Nephron progenitor cell (in vitro differentiated cells): ENCODE measurements at regions not wholly inside any gene's neighbourhood (a gene's known extent, or its start where the extent isn't known, plus 50 kb on each side); places are given as distances from the start of the nearest gene placed in this dataset.

Experiments
- DNase-seq: peaks from one replicate; pipeline ENCODE4 v3.0.0; 2021
- H3K27ac Mint-ChIP-seq: 2 replicates; pipeline ENCODE4 v1.8.0; 2021; ENCODE audit warnings: mild to moderate bottlenecking, moderate library complexity, mixed read lengths
- H3K27me3 Mint-ChIP-seq: 2 replicates; pipeline ENCODE4 v1.8.0; 2021; ENCODE audit warnings: mild to moderate bottlenecking, low read depth, mixed read lengths; ENCODE audit not compliant: poor library complexity
- H3K36me3 Mint-ChIP-seq: 2 replicates; pipeline ENCODE4 v1.8.0; 2021; ENCODE audit warnings: low read depth, mixed read lengths
- H3K4me1 Mint-ChIP-seq: 2 replicates; pipeline ENCODE4 v1.8.0; 2021; ENCODE audit warnings: mixed read lengths
- H3K4me3 Mint-ChIP-seq: 2 replicates; pipeline ENCODE4 v1.8.0; 2021; ENCODE audit warnings: mild to moderate bottlenecking, moderate library complexity, mixed read lengths
- H3K9me3 Mint-ChIP-seq: 2 replicates; pipeline ENCODE4 v1.8.0; 2021; ENCODE audit warnings: mild to moderate bottlenecking, moderate library complexity, mixed read lengths
- TF ChIP-seq, protein P1 (sequence below): fragments of 200-600 bp; sonication (generic); IDR thresholded peaks from 2 replicates; pipeline ENCODE4 v1.5.0; 2021; ENCODE audit warnings: antibody characterized with exemption

DNA sequence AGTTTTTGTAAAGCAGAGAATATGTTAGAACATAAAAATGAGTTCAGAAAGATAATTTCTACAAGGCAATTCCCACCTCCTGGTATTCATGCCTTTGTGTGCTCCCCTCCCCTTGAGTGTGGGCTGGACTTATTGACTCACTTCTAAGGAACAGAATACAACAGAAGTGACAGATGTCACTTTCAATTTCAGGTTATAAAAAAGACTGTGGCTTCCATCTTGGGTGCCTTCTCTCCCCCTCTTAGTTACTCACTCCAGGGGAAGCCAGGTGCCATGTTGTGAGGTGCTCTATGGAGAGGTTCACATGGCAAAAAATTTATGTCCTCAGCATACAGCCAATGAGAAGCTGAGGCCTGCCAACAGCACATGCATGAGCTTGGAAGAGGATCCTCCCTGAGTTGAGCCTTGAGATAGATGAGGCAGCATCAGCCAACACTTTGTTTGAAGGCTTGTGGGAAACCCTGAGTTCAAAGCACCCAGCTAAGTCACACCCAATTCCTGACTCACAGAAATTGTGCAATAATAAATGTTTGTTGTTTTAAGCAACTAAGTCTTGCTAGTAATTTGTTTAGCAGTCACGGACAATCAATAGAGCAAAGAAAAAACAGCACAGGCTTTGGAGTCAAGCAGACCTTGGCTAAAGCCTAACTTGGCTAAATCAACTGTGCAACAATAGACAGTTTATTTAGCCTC is 73.5 kb upstream of the NGF start:
- TF ChIP-seq, protein P1, sequence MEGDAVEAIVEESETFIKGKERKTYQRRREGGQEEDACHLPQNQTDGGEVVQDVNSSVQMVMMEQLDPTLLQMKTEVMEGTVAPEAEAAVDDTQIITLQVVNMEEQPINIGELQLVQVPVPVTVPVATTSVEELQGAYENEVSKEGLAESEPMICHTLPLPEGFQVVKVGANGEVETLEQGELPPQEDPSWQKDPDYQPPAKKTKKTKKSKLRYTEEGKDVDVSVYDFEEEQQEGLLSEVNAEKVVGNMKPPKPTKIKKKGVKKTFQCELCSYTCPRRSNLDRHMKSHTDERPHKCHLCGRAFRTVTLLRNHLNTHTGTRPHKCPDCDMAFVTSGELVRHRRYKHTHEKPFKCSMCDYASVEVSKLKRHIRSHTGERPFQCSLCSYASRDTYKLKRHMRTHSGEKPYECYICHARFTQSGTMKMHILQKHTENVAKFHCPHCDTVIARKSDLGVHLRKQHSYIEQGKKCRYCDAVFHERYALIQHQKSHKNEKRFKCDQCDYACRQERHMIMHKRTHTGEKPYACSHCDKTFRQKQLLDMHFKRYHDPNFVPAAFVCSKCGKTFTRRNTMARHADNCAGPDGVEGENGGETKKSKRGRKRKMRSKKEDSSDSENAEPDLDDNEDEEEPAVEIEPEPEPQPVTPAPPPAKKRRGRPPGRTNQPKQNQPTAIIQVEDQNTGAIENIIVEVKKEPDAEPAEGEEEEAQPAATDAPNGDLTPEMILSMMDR: no peak
- no peak overlapping the region for H3K27ac Mint-ChIP-seq
- no peak for DNase-seq
- H3K9me3 Mint-ChIP-seq: peaks cover 4% of the 10 kb centered on the region
- H3K4me1 Mint-ChIP-seq: peaks cover 4% of the 10 kb centered on the region
- H3K27me3 Mint-ChIP-seq: no peaks in the 10 kb centered on the region
- H3K4me3 Mint-ChIP-seq: no peak overlapping the region
- H3K36me3 Mint-ChIP-seq: no peaks in the 10 kb centered on the region

DNA sequence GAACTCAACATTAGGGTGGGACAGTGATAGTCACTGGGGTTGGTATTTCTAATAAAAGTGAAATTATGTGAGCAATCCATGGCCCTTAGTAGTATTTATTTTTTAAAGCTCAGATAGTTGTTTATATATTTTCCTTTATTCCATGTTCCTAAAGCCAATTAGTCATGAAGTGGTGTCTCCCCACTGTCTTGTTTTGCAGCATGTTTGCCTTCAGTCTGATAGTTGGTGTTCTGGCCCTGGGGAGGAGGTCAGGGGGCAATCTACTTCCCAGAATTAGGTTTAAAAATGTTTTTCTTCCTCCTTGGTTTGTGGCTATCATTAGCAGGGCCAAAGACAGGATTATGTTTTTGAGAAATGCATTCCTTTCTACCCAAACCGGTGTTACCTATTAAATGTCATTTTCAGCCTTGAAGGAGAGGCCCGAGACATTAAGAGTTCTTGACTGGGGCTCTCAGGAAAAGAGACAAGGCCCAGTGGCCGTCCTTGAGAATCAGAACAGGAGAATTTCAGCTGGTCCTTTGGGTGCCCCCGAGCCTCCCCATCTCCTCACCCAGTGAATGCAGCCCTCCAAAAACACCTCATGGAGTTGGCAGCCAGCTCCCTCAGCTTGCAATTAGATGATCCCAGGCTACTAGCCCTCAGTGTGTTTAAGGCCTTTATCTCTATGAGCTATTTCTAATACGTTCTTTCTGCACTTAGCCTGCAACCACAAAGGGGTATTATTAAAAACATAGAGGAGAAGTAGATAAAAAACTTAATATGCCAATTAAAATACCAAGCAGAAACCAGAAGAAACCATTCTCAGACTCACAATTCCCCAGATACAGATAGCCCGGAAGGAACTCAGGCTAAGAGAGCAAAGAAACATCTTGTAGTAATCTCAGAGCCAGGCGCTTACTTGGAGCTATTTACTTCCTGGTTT is 71.3 kb upstream of the NGF start:
- no peak overlapping the region for H3K4me3 Mint-ChIP-seq
- peaks cover 10% of the 10 kb centered on the region for H3K9me3 Mint-ChIP-seq
- DNase-seq: no peak
- no peaks in the 10 kb centered on the region for H3K36me3 Mint-ChIP-seq
- TF ChIP-seq, protein P1: no peak
- H3K4me1 Mint-ChIP-seq: peaks cover 4% of the 10 kb centered on the region
- H3K27me3 Mint-ChIP-seq: no peaks in the 10 kb centered on the region
- H3K27ac Mint-ChIP-seq: no peak overlapping the region

DNA sequence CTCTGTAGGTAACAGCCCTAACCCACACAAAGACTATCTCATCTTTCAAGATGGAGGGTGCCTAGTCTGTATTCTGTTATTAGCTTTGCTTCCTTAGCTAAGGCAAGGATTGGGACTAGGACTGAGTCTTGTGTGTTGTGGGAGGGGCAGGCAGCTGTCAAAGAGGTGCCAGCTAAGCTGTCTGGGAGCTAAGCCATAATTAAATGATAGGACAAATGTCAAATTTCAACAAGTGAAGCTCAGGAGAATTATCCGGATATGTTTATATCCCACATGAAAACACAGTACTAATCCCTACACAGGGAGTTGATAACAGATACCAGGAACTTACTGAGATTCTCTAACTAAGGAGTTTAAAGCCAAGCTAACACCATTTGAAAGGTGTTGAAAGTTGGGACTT is 70.5 kb upstream of the NGF start:
- H3K27me3 Mint-ChIP-seq: no peaks in the 10 kb centered on the region
- H3K4me3 Mint-ChIP-seq: no peak overlapping the region
- peaks cover 4% of the 10 kb centered on the region for H3K4me1 Mint-ChIP-seq
- peaks cover 10% of the 10 kb centered on the region for H3K9me3 Mint-ChIP-seq
- H3K27ac Mint-ChIP-seq: no peak overlapping the region
- no peak for DNase-seq
- TF ChIP-seq, protein P1: no peak
- H3K36me3 Mint-ChIP-seq: no peaks in the 10 kb centered on the region

DNA sequence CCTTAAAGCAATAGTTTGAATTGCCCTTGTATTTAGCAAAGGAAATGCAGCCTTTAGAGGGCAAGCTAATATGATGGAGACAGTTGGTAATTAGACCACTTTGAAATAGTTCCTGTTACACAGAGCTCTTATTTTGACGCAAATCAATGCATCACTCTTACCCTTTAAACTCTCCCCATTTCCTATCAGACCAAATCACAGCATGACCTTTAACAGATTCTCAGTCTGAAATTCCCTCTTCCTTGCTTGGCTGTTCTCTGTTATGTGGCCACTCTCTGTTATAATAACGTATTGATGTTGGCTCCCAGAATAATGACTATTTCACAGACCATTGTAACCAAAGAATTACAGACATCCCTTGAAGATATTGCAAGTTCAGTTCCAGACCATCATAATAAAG is 66.9 kb upstream of the NGF start:
- Mint-ChIP-seq H3K9me3 (peaks cover 10% of the 10 kb centered on the region), H3K4me1 (no peaks in the 10 kb centered on the region), H3K27ac (no peak overlapping the region), H3K27me3 (no peaks in the 10 kb centered on the region), H3K4me3 (no peak overlapping the region), H3K36me3 (no peaks in the 10 kb centered on the region)
- DNase-seq: no peak
- TF ChIP-seq, protein P1: no peak

DNA sequence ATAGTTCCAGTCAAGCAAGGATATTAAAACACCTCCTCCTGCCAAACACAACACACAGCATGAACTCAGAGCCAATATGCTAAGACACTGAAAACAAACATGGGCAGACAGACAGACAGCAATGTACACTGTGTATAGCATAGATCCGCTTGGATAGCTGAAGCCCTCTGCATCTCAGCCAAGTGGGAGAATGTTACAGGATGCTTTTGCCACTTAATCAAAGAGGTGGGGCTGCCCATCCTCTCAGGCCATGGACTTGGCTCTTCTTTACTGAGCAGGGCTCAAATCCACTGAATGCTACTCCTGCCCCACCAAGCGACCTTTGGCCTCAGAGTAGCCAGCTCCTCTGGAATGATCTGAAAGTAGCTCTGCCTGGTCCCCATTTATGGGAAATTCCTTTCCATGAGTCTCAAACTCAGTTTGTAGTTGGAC is 64.7 kb upstream of the NGF start:
- H3K4me1 Mint-ChIP-seq: no peaks in the 10 kb centered on the region
- peaks cover 10% of the 10 kb centered on the region for H3K9me3 Mint-ChIP-seq
- no peak overlapping the region for H3K27ac Mint-ChIP-seq
- DNase-seq: no peak
- H3K27me3 Mint-ChIP-seq: no peaks in the 10 kb centered on the region
- no peaks in the 10 kb centered on the region for H3K36me3 Mint-ChIP-seq
- H3K4me3 Mint-ChIP-seq: no peak overlapping the region
- TF ChIP-seq, protein P1: no peak
